A549 (cell line): ENCODE measurements at regions not wholly inside any gene's neighbourhood (a gene's known extent, or its start where the extent isn't known, plus 50 kb on each side); places are given as distances from the start of the nearest gene placed in this dataset.

Experiments
- ATAC-seq, 2 experiments: fragments of 200-7000 bp in 1 of 2; fragments of >200 bp in 1 of 2; cut with Nextera tagmentation in 1 of 2; cut with Tn5 transposase in 1 of 2; 3 replicates each; pipeline versions ENCODE4 v1.8.0 to v1.9.1; 2018 to 2020; ENCODE audit warnings: mild to moderate bottlenecking in 1 of 2, moderate library complexity in 1 of 2
- CTCF ChIA-PET: fragments of 300-600 bp; sonication (Branson Sonifier 250); formaldehyde crosslinking; extraction: SDS; loops from one replicate; lab custom pipeline; 2021; ENCODE audit warnings: antibody characterized with exemption, inconsistent platforms; lab: Yijun Ruan, JAX
- POLR2A ChIA-PET: fragments of 350-600 bp; formaldehyde crosslinking; extraction: SDS; loops from one replicate; lab custom pipeline; 2021; ENCODE audit warnings: antibody characterized with exemption, inconsistent platforms; lab: Yijun Ruan, JAX
- DNase-seq, 2 experiments: peaks; one replicate each; pipeline versions ENCODE4 v3.0.0 to v3.0.0-alpha.2; 2011 to 2016; ENCODE audit warnings: low read depth in 1 of 2, low spot score in 1 of 2
- FAIRE-seq: peaks from 2 replicates; lab custom pipeline; 2011; peaks lifted over from hg19 to GRCh38; lab: Jason Lieb, UNC
- H3K27ac ChIP-seq, 2 experiments: fragments of >200 bp; sonication (Bioruptor Twin); formaldehyde crosslinking; 3 replicates each; pipeline ENCODE4 v1.5.1; 2016 to 2017
- H3K4me1 ChIP-seq: fragments of >200 bp; sonication (Bioruptor Twin); formaldehyde crosslinking; 3 replicates; pipeline ENCODE4 v1.6.1; 2016
- H3K4me2 ChIP-seq: fragments of >200 bp; sonication (Bioruptor Twin); formaldehyde crosslinking; 3 replicates; pipeline ENCODE4 v1.6.1; 2016
- H3K4me3 ChIP-seq: fragments of >200 bp; sonication (Bioruptor Twin); formaldehyde crosslinking; 3 replicates; pipeline ENCODE4 v1.5.1; 2016
- H3K9me3 ChIP-seq: fragments of >200 bp; sonication (Bioruptor Twin); formaldehyde crosslinking; 3 replicates; pipeline ENCODE4 v1.6.1; 2016
- BCL3 ChIP-seq: fragments of >200 bp; sonication (Bioruptor Twin); formaldehyde crosslinking; IDR thresholded peaks from 3 replicates; pipeline ENCODE4 v1.6.1; 2016
- BHLHE40 ChIP-seq: IDR thresholded peaks from 2 replicates; pipeline ENCODE4 v1.6.1; 2012; ENCODE audit warnings: low read depth, low read length, inconsistent platforms
- CBX2 ChIP-seq: fragments of 200-600 bp; sonication (generic); IDR thresholded peaks from 2 replicates; pipeline ENCODE4 v1.6.1; 2016; ENCODE audit warnings: low read depth, mild to moderate bottlenecking, borderline replicate concordance
- CEBPB ChIP-seq, 2 experiments: fragments of >200 bp in 1 of 2; sonication (Bioruptor Twin) in 1 of 2; formaldehyde crosslinking in 1 of 2; IDR thresholded peaks; 2 replicates each; pipeline ENCODE4 v1.6.1; 2012 to 2016
- EHMT2 ChIP-seq: fragments of 200-600 bp; sonication (generic); IDR thresholded peaks from 2 replicates; pipeline ENCODE4 v1.6.1; 2016; ENCODE audit warnings: antibody characterized with exemption, low read depth, mild to moderate bottlenecking, moderate library complexity
- FOSB ChIP-seq: fragments of 250-450 bp; sonication (Bioruptor Pico); IDR thresholded peaks from 2 replicates; pipeline ENCODE4 v1.5.0; 2020; ENCODE audit warnings: mild to moderate bottlenecking, moderate library complexity
- FOSL2 ChIP-seq, 2 experiments: fragments of 450-650 bp in 1 of 2; fragments of >200 bp in 1 of 2; sonication (Bioruptor Twin) in 1 of 2; formaldehyde crosslinking; IDR thresholded peaks; 2 replicates each; pipeline versions ENCODE4 v1.5.0 to v1.6.1; 2016 to 2020; ENCODE audit warnings: mild to moderate bottlenecking in 1 of 2, moderate library complexity in 1 of 2
- HDAC2 ChIP-seq: fragments of 200-600 bp; sonication (generic); IDR thresholded peaks from 2 replicates; pipeline ENCODE4 v1.6.1; 2016
- HEYL ChIP-seq: fragments of 250-450 bp; sonication (Bioruptor Pico); IDR thresholded peaks from 2 replicates; pipeline ENCODE4 v1.8.0; 2021; ENCODE audit warnings: mild to moderate bottlenecking, moderate library complexity
- HOXB5 ChIP-seq: fragments of 250-450 bp; sonication (Bioruptor Pico); IDR thresholded peaks from 2 replicates; pipeline ENCODE4 v1.5.0; 2020; ENCODE audit warnings: mild to moderate bottlenecking, moderate library complexity
- JUNB ChIP-seq: fragments of >200 bp; sonication (Bioruptor Twin); formaldehyde crosslinking; IDR thresholded peaks from 2 replicates; pipeline ENCODE4 v1.6.1; 2016
- MAFK ChIP-seq: fragments of 450-650 bp; IDR thresholded peaks from 2 replicates; pipeline ENCODE4 v1.6.1; 2014; ENCODE audit not compliant: partially characterized antibody
- MAZ ChIP-seq: fragments of 150-350 bp; IDR thresholded peaks from 2 replicates; pipeline ENCODE4 v1.6.1; 2014; ENCODE audit warnings: antibody characterized with exemption, low read depth, low read length, borderline replicate concordance
- NFE2L2 ChIP-seq: fragments of 150-350 bp; conservative IDR thresholded peaks from 2 replicates; pipeline ENCODE4 v1.6.1; 2014; ENCODE audit warnings: low read length
- NPAS2 ChIP-seq: fragments of 250-450 bp; sonication (Bioruptor Pico); IDR thresholded peaks from 2 replicates; pipeline ENCODE4 v1.8.0; 2022; ENCODE audit warnings: mild to moderate bottlenecking, moderate library complexity, borderline replicate concordance
- NR3C1 ChIP-seq: fragments of >200 bp; sonication (Bioruptor Twin); formaldehyde crosslinking; IDR thresholded peaks from 3 replicates; pipeline ENCODE4 v1.6.1; 2017
- PHF8 ChIP-seq: fragments of 200-600 bp; sonication (generic); IDR thresholded peaks from 2 replicates; pipeline ENCODE4 v1.6.1; 2016; ENCODE audit warnings: low read depth, mild to moderate bottlenecking, antibody characterized with exemption, moderate library complexity, borderline replicate concordance
- POLR2A ChIP-seq: IDR thresholded peaks from 2 replicates; pipeline ENCODE4 v1.6.1; 2012; ENCODE audit warnings: mild to moderate bottlenecking, low read length
- POLR2AphosphoS2 ChIP-seq: conservative IDR thresholded peaks from 2 replicates; pipeline ENCODE4 v1.6.1; 2012; ENCODE audit warnings: low read length, improper control_type of control experiment, inconsistent platforms
- RCOR1 ChIP-seq: fragments of 150-350 bp; IDR thresholded peaks from 2 replicates; pipeline ENCODE4 v1.6.1; 2014; ENCODE audit warnings: antibody characterized with exemption, low read length, low read depth
- RFX5 ChIP-seq: fragments of 450-650 bp; IDR thresholded peaks from 2 replicates; pipeline ENCODE4 v1.7.1; 2014; ENCODE audit warnings: antibody characterized with exemption, mild to moderate bottlenecking, moderate library complexity
- RNF2 ChIP-seq: fragments of 200-600 bp; sonication (generic); IDR thresholded peaks from 2 replicates; pipeline ENCODE4 v1.6.1; 2016; ENCODE audit warnings: low read depth, mild to moderate bottlenecking, antibody characterized with exemption, moderate library complexity, borderline replicate concordance
- SMC3 ChIP-seq: fragments of >200 bp; sonication (Bioruptor Twin); formaldehyde crosslinking; IDR thresholded peaks from 3 replicates; pipeline ENCODE4 v1.6.1; 2018; ENCODE audit warnings: inconsistent platforms
- TFCP2L1 ChIP-seq: fragments of 250-450 bp; sonication (Bioruptor Pico); IDR thresholded peaks from 2 replicates; pipeline ENCODE4 v1.5.0; 2021; ENCODE audit warnings: mild to moderate bottlenecking
- TP53 ChIP-seq: fragments of 250-450 bp; sonication (Bioruptor Pico); IDR thresholded peaks from 2 replicates; pipeline ENCODE4 v1.5.0; 2021; ENCODE audit warnings: mild to moderate bottlenecking, moderate library complexity
- ZC3H11A ChIP-seq: fragments of 450-650 bp; IDR thresholded peaks from 2 replicates; pipeline ENCODE4 v1.6.1; 2014; ENCODE audit warnings: antibody characterized with exemption, mild to moderate bottlenecking
- ZFP36 ChIP-seq: fragments of 450-650 bp; IDR thresholded peaks from 2 replicates; pipeline ENCODE4 v1.6.1; 2014; ENCODE audit warnings: borderline replicate concordance; ENCODE audit not compliant: partially characterized antibody
- ZNF302 ChIP-seq: fragments of 250-450 bp; sonication (Bioruptor Pico); IDR thresholded peaks from 2 replicates; pipeline ENCODE4 v1.9.0; 2021; ENCODE audit warnings: inconsistent platforms, mild to moderate bottlenecking, moderate library complexity
- ZSCAN20 ChIP-seq: fragments of 250-450 bp; sonication (Bioruptor Pico); IDR thresholded peaks from 2 replicates; pipeline ENCODE4 v1.8.0; 2022; ENCODE audit warnings: mild to moderate bottlenecking, moderate library complexity
- WGBS: methylation state at CpG from one replicate; pipeline ENCODE4 v1.1.6; 2017; ENCODE audit errors: missing lambda C conversion rate; 5-methylcytosine and 5-hydroxymethylcytosine counted together
- TF ChIP-seq, protein P1 (sequence below): fragments of 150-350 bp; IDR thresholded peaks from 2 replicates; pipeline ENCODE4 v1.6.1; 2014; ENCODE audit warnings: low read depth, mild to moderate bottlenecking, low read length
- TF ChIP-seq, protein P2 (sequence below): IDR thresholded peaks from 2 replicates; pipeline ENCODE4 v1.6.1; 2012
- TF ChIP-seq, protein P3 (sequence below): fragments of 250-450 bp; sonication (Bioruptor Pico); IDR thresholded peaks from 2 replicates; pipeline ENCODE4 v1.5.0; 2020; ENCODE audit warnings: low read depth, mild to moderate bottlenecking, moderate library complexity

- TF ChIP-seq RFX5 (no peak), HEYL (CRISPR knock-in tag) (no peak), BHLHE40 (no peak), ZC3H11A (no peak)
Observed at GRCh38 chr3:61451841-61452240, 109.5 kb upstream of the PTPRG start (continued).

DNA sequence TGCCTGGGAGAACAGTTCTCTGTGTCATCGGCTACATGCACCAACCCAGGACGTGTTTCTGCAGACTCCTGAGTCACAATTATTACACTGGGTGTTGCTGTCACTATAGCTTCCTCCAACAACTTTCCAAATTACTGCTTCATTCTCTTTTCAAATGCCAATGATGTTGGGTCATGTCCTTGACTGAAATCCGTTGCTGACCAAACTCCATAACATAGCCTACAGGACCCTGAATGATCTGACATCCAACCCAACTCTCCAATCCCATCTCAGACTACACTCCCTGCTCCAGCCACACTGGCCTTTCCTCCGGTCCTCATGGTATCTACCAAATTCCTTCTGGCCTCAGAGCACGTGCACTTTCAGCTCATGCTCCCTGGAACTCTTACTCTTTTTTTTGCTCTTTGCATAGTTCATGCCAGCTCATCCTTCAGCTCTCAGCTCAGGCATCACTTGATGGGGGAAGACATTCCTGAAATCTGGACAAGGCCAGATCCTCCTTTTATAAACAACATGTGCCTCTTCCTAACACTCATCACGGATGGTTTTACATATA lies 108.8 kb upstream of the PTPRG start:
- H3K4me1 ChIP-seq: no peaks in the 10 kb centered on the region
- no peak overlapping the region for H3K4me2 ChIP-seq
- 12% methylated on average over 6 of the region's 6 CpGs for WGBS
- H3K4me3 ChIP-seq: no peak overlapping the region
- ChIA-PET CTCF (no interaction called here), POLR2A (no interaction called here)
- no peaks in the 10 kb centered on the region for H3K9me3 ChIP-seq
- DNase-seq (no peak), ATAC-seq (no peak), FAIRE-seq (no peak)
- no peak for TF ChIP-seq NR3C1
- TF ChIP-seq NPAS2 (CRISPR knock-in tag): no peak
- no peak for TF ChIP-seq ZNF302 (CRISPR knock-in tag)
- TF ChIP-seq PHF8: no peak
- no peak for TF ChIP-seq HEYL (CRISPR knock-in tag)
- no peak for TF ChIP-seq CEBPB (IDR thresholded peaks at IDR 0.05)
- TF ChIP-seq JUNB: no peak
- no peak for TF ChIP-seq ZSCAN20
- TF ChIP-seq POLR2A: no peak
- no peak for TF ChIP-seq RCOR1
- no peak for TF ChIP-seq FOSL2 (IDR thresholded peaks at IDR 0.05)
- TF ChIP-seq FOSL2 (CRISPR knock-in tag; IDR thresholded peaks at IDR 0.05): no peak
- TF ChIP-seq SMC3: no peak
- no peak for TF ChIP-seq RNF2
- no peak for TF ChIP-seq HDAC2
- H3K27ac ChIP-seq: no peak overlapping the region

DNA sequence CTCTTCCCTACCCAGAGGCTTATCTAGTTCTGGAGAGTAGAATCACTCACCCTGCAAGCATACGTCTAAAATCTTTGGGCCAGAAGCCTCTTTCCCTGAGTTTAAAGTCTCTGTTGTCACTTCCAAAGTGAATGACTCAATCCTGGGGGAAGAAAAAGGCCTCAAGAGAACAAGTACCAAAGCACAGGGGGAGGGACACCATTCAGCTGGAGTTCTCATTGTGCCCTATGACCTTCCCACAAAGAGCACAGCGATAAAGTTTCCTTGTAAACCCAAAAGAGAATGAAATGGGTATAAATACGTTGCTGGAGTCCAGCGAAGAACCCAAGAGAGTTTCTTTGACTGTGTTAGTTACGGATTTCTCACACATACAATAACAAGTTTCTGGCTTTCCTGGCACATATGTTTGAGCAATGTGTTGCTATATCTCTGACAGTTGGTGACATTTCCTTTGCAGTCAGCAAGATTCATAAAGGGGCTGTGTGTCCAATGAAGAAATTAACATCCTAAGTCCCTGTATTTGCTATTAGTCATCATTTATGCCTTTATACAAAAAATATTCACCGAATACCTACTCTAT lies 107.3 kb upstream of the PTPRG start:
- DNase-seq (no peak), ATAC-seq (no peak), FAIRE-seq (no peak)
- no peak overlapping the region for H3K27ac ChIP-seq
- POLR2A ChIA-PET: no interaction called here
- H3K4me1 ChIP-seq: no peaks in the 10 kb centered on the region
- TF ChIP-seq NFE2L2 (no peak), MAFK (no peak), ZFP36 (no peak), NR3C1 (no peak)
- H3K4me2 ChIP-seq: no peak overlapping the region
- no peak overlapping the region for H3K4me3 ChIP-seq
- CTCF ChIA-PET: no interaction called here
- 24% methylated on average over 6 of the region's 6 CpGs for WGBS
- H3K9me3 ChIP-seq: no peaks in the 10 kb centered on the region

DNA sequence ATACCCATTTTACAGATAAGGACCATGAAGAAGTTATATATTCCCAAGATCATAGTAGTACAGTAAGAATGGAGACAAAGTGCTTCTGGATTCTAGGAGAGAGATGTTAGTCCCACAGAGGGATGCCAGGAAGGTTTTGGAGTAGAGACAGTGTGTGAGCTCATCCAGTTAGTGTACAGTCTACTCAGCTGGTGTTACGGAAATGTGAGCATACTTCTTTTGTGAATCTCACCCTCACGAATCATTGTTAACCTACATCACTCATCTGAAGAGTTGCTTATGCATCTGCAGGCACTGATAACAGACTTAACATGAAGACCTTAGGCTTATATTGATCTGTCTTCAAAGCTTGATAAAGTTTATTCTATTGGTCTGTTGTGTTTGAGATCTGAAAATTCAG lies 106.6 kb upstream of the PTPRG start:
- no peaks in the 10 kb centered on the region for H3K4me1 ChIP-seq
- no peak for DNase-seq
- H3K4me3 ChIP-seq: no peak overlapping the region
- H3K9me3 ChIP-seq: no peaks in the 10 kb centered on the region
- ATAC-seq: no peak
- no peak overlapping the region for H3K27ac ChIP-seq
- POLR2A ChIA-PET: no interaction called here
- CTCF ChIA-PET: no interaction called here
- no peak overlapping the region for H3K4me2 ChIP-seq
- FAIRE-seq: no peak
- 15% methylated on average over 2 of the region's 2 CpGs for WGBS
- TF ChIP-seq POLR2AphosphoS2 (no peak), NFE2L2 (no peak), MAZ (no peak), ZC3H11A (no peak), TP53 (CRISPR knock-in tag) (no peak), ZFP36 (no peak), CBX2 (no peak), TFCP2L1 (CRISPR knock-in tag) (no peak), FOSB (CRISPR knock-in tag) (no peak), EHMT2 (no peak), BCL3 (no peak), HOXB5 (CRISPR knock-in tag) (no peak), FOSL2 (IDR thresholded peaks at IDR 0.05) (no peak), FOSL2 (CRISPR knock-in tag; IDR thresholded peaks at IDR 0.05) (no peak)
- TF ChIP-seq, protein P1, sequence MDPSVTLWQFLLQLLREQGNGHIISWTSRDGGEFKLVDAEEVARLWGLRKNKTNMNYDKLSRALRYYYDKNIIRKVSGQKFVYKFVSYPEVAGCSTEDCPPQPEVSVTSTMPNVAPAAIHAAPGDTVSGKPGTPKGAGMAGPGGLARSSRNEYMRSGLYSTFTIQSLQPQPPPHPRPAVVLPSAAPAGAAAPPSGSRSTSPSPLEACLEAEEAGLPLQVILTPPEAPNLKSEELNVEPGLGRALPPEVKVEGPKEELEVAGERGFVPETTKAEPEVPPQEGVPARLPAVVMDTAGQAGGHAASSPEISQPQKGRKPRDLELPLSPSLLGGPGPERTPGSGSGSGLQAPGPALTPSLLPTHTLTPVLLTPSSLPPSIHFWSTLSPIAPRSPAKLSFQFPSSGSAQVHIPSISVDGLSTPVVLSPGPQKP: no peak
- TF ChIP-seq, protein P2, sequence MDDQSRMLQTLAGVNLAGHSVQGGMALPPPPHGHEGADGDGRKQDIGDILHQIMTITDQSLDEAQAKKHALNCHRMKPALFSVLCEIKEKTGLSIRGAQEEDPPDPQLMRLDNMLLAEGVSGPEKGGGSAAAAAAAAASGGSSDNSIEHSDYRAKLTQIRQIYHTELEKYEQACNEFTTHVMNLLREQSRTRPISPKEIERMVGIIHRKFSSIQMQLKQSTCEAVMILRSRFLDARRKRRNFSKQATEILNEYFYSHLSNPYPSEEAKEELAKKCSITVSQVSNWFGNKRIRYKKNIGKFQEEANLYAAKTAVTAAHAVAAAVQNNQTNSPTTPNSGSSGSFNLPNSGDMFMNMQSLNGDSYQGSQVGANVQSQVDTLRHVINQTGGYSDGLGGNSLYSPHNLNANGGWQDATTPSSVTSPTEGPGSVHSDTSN: no peak
- TF ChIP-seq, protein P3, sequence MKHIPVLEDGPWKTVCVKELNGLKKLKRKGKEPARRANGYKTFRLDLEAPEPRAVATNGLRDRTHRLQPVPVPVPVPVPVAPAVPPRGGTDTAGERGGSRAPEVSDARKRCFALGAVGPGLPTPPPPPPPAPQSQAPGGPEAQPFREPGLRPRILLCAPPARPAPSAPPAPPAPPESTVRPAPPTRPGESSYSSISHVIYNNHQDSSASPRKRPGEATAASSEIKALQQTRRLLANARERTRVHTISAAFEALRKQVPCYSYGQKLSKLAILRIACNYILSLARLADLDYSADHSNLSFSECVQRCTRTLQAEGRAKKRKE (CRISPR knock-in tag): no peak
